Uterus (tissue), 2 donors: ENCODE measurements at regions not wholly inside any gene's neighbourhood (a gene's known extent, or its start where the extent isn't known, plus 50 kb on each side); places are given as distances from the start of the nearest gene placed in this dataset.

ENCODE experiments used
- CTCF ChIP-seq, 4 experiments: fragments of 200-600 bp in 2 of 4; fragments of 450-650 bp in 2 of 4; sonication (generic) in 2 of 4; IDR thresholded peaks; one replicate each; pipeline ENCODE4 v1.5.1; 2016 to 2019; ENCODE audit warnings: antibody characterized with exemption in 4 of 4, mild to moderate bottlenecking in 2 of 4, moderate library complexity in 1 of 4
- POLR2A ChIP-seq, 2 donors: fragments of 450-650 bp; IDR thresholded peaks; one replicate each; pipeline ENCODE4 v1.6.1; 2016; ENCODE audit warnings: antibody characterized with exemption in 2 of 2, mild to moderate bottlenecking in 1 of 2, moderate library complexity in 1 of 2

GRCh38 chr1:244207042-244207934, 156.2 kb downstream of the ZBTB18 start:
- TF ChIP-seq CTCF (IDR thresholded peaks at IDR 0.05) = no peak
- TF ChIP-seq POLR2A (IDR thresholded peaks at IDR 0.05) = no peak
